Tongue (tissue), 1 donor: ENCODE measurements at regions not wholly inside any gene's neighbourhood (a gene's known extent, or its start where the extent isn't known, plus 50 kb on each side); places are given as distances from the start of the nearest gene placed in this dataset.
A peak's percentile ranks its signal among the peaks of the same experiment; 100 is the strongest.
"Not testable (repeated sequence)": the region's sequence is repeated elsewhere in the genome, so short reads cannot be mapped to it uniquely, and the experiment has no call there.

ENCODE experiments used
- DNase-seq: peaks from one replicate; pipeline ENCODE4 v3.0.0-alpha.2; 2015

- DNase-seq = peak; percentile 24
Measured at GRCh38 chr2:9708683-9709538, 78.1 kb upstream of the YWHAQ start.

DNA sequence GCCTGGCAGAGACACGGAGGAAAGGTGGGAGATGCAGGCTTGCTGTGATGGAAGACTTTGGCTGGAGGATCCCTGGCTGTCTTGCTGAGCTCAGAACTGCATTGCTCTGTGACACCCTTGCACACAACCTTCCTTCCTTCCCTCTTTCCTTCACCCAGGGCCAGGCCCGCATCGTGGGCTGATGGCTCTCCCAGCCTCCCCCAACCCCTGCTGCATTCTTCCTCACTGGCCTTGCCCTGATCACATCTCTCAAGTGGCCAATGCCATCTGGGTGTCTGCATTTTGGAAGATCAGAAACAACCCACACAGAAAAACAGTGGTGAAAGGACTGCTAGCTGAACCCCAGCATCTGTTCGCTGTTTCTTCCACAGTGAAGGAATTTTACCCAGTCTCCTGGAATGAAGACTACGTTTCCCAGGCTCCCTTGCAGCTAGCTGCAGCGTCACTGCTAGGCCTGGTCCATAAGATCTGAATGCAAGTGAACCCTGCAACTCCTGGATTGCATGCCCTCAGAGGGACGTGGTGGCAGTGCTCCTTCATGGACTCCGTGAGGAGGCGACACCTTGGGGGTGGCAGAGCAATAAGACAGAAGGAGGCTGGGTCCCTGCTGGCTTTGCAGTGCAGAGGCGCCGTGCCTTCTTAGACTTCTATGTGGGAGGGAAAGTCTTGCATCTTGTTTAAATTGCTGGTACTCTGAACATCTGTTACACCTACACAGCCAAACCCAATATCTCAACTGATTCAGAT, 78.9 kb upstream of the YWHAQ start:
- DNase-seq = no peak

GRCh38 chr2:9710311-9710710, 79.5 kb upstream of the YWHAQ start:
- no peak for DNase-seq

- DNase-seq = no peak
Measured at GRCh38 chr2:9712263-9712662, 81.5 kb upstream of the YWHAQ start.

DNA sequence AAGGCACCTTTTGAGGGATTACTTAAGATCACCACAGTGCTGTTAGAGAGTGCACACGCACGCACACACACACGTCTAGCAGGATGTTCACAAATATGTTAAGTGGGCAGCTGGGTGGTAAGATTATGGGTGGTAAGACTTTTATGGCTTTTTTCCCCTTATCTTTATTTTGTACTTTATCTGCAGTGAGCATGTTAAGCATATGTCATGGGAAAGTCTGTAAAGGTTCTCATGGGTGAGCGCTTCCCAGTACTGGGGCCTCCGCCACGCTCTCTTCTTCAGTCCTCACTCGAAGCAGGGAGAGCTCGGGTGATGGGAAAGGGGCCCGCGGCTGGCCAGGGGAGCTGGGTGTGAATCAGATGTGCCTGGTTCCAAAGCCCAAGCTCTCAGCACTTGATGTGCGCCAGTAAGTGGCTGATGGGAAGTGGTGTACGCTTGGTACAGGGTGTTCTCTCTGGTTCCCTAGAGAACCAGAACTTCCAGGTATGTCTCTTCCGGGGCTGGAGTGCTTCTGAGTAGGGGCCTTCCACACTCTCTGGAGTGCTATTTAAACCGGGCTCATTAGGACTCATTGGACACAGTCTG, 83.9 kb upstream of the YWHAQ start:
- no peak for DNase-seq

- DNase-seq = no peak
Measured at GRCh38 chr2:9715238-9715637, 84.4 kb upstream of the YWHAQ start.

- DNase-seq = no peak
Measured at GRCh38 chr2:9717886-9718451, 87.2 kb upstream of the YWHAQ start.

DNA sequence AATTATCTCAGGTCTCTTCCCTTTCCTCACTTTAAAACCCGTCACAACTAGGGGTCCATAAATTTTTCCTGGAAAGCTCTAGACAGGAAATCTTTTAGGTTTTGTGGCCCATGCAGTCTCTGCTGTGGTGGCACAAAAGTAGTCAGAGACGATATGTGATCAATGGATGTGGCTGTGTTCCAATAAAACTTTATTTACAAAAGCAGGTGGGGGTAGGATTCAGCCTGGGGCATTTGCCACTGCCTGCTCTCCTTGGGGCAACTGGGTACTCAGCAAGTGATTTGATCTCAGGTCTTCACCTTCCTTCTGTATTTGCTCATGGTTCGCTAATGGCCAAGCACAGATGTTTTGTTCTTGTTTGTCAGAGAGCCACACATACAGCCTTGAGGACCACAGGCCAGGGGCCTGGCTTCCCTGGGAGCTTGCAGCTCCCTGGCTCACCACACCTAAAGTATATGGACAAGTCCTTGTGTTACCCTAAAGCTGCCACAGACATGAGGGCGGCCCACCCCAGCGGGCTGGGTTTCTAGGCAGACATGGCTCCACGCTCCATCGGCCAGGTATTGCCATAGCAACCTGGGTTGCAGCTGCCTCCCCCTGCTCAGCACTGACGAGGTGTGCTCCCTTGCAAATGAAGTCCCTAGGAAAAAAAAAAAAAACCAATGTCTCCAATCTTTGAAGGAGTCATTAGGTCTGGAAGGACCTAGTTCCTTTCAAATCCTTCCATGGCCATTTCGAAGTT, 89.7 kb upstream of the YWHAQ start:
- DNase-seq = no peak

DNA sequence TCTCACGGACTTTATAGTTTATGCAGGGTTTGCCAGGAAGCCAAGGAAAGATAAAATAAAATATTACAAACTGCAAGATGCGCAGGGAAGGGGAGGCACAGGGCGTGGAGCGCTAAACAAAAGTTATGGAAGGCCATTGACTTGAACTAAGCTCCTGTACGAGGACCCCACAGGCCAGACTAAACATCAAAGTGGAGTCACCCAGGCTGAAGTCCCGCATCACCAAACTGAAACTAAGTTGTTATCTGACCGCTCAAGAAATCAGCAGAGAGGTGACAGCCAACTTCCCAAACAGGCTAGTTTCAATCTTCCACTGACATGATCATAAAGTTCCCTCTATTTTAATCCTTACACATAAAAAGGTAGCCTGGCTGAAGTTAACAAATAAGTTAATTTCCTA, 90.5 kb upstream of the YWHAQ start:
- DNase-seq = no peak

DNA sequence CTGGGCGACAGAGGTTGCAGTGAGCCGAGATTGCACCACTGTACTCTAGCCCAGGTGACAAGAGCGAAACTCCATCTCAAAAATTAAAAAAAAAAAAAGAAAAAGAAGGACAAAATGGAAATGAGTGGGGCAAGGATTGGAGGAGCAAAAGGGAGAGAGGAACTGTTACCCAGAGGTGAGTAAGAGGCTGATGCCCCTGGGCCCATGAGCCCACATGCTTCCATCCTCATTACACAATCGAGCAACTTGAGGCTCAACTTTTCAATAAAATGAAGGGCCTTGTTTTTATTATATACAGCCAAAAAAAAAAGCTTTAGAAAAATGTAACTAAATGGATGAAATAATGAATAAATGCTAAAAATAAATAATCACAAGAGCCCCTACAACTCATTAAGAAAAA, 91.7 kb upstream of the YWHAQ start:
- no peak for DNase-seq

DNA sequence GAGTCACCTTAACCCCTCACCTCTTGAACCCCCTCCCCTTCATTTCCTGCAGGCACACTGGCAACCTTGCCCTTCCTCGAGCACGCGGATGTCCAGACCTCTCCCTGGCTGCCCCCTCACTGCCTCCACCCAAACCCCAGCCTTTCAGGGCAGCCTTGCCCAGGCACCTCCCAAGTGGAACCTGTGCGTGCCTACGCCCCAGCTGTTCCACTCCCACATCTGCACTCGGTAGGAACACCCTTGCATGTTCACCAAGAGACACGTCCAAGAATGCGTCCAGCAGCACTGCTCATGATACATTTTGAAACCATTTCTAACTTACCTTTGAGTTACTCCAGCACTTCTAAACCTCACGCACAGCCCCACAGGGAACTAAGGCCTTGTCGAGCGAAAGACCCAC, 93.8 kb upstream of the YWHAQ start:
- no peak for DNase-seq

DNA sequence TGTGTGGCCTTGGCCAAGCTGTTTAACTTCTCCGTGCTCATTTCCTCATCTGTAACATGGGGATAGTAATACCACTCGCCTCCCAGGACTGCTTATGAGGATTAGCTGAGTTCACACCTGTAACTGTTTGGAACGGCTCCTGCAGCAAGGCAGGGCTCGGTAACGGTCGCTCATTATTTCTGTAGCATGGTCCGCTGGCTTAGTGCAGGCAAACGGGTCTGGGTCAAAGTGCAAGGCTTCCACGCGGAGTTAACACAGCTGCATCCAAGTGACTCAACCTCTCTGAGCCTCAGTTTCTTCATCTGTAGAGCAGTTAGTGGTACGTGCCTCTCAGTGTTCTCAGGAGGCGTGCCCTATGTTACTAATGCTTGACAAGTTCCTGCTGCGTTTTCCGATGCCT, 94.3 kb upstream of the YWHAQ start:
- no peak for DNase-seq

- DNase-seq = not testable (repeated sequence)
Measured at GRCh38 chr2:9726016-9726415, 95.2 kb upstream of the YWHAQ start.

- not testable (repeated sequence) for DNase-seq
Measured at GRCh38 chr2:9730523-9730922, 99.7 kb upstream of the YWHAQ start.

DNA sequence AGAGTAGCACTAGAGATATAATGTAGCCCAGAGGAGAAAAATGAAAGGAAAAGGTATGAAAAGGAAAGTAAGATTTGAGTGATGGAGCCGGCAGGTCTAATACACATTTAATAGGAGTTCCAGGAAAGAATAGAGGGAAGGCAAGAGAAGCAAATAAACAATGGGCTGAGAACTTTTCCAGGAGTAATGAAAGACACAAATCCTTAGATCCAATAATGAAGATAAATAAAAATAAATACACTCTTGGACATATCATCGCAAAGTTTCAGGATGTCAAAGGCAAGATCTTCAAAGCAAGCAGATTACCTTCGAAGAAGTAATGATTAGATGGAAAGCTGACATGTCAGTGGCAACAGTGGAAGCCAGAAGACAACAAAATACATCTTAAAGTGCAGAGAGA, 102.0 kb upstream of the YWHAQ start:
- DNase-seq = no peak

DNA sequence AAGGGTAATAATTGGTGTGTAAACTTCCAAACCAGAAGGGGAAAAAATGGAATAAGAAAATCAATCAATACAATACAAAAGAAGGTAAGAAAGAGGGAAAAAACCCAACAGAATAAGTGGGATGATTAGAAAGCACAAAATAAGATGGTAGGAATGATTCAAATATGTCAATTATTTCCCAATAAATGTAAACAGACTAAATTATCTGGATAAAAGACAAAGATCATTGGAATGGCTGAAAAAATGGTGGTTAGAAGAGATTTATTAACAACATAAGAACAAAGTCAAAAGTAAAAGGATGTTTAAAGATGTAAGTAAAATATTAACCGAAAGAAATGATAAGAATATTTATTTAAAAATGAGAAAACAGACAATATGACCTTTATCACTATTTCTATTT, 103.5 kb upstream of the YWHAQ start:
- no peak for DNase-seq

GRCh38 chr2:9735335-9735734, 104.5 kb upstream of the YWHAQ start:
- DNase-seq = no peak

DNA sequence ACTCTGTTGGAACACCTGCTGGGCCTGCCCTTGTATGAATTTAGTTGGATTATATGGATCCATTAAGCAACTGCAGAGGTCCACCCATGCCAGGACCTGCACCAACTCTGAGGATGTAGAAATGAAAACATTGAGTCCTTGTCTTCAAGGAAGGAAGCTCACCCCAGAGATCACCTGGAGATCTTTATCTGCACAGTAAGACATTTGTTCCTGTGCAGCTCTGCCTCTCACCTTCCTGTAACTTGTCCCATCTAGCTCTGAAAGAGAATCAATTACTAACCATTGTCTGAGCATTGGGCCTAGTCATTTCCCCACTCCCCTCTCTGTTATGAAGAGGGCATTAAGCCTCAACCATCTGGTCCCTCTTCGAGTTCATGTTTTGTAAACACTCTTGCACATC, 105.2 kb upstream of the YWHAQ start:
- DNase-seq = no peak

DNA sequence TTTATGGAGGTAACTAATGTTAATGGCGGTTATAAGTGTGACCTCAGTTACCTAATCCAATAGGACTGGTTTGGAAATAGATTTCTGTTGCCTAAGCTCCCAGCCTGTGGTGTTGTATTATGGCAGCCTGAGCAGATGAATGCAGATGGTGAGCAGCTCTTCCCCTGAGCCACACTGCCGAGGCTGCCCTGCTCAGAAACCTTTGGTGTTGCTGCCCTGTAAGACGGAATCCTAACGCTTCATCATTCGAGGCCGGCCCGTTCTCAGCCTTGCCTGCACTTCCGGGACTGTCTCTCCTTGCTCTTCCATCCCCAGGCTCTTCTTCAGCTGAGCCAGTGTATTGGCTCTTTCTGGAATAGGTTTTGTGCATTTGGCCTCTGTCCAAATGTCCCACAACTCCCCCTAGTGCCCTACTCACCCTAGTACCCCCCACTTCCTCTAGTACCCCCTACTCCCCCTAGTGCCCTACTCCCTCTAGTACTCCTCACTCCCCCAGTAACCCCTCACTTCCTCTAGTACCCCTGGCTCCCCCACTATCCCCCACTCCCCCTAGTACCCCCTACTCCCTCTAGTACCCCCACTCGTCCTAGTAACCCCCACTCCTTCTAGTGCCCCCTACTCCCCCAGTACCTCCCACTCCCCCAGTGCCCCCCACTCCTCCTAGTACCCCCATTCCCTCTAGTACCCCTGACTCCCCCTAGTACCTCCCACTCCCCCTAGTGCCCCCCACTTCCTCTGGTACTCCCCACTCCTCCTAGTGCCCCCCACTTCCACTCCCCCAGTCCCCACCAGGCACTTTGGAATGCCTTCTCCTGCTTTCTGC, 106.0 kb upstream of the TAF1B start:
- DNase-seq = no peak

- DNase-seq = no peak
Measured at GRCh38 chr2:9738062-9738461, 105.2 kb upstream of the TAF1B start.
